IMR-90 (cell line): ENCODE measurements at regions not wholly inside any gene's neighbourhood (a gene's known extent, or its start where the extent isn't known, plus 50 kb on each side); places are given as distances from the start of the nearest gene placed in this dataset.

Source experiments
- ATAC-seq: fragments of 200-7000 bp; cut with Tn5 transposase; 2 replicates; pipeline ENCODE4 v1.9.1; 2020; ENCODE audit warnings: low read depth, mild to moderate bottlenecking, moderate library complexity
- BruUV-seq: library from RNA; stranded (reverse); fragments of 400-500 nt; replicated peaks from 2 replicates; lab custom pipeline; 2021; lab: Mats Ljungman, UMichigan
- CTCF ChIA-PET: fragments of 300-600 bp; formaldehyde crosslinking; extraction: SDS; loops from one replicate; lab custom pipeline; 2021; ENCODE audit warnings: antibody characterized with exemption; lab: Yijun Ruan, JAX
- POLR2A ChIA-PET: fragments of 300-600 bp; sonication (Branson Sonifier 250); formaldehyde crosslinking; loops from one replicate; lab custom pipeline; 2022; ENCODE audit warnings: antibody characterized with exemption; ENCODE audit not compliant: unreplicated experiment; lab: Charles Lee
- DNase-seq: peaks from one replicate; pipeline ENCODE4 v3.0.0; 2013
- H2AFZ ChIP-seq: replicated peaks from 2 replicates; pipeline ENCODE3; 2013; ENCODE audit warnings: low read length, mild to moderate bottlenecking; ENCODE audit not compliant: poor library complexity
- H2AK5ac ChIP-seq: 2 replicates; pipeline ENCODE4 v1.6.1; 2013; ENCODE audit warnings: low read depth, low read length, inconsistent platforms
- H2AK9ac ChIP-seq: replicated peaks from 2 replicates; pipeline ENCODE3; 2013; ENCODE audit warnings: mild to moderate bottlenecking, low read depth, low read length, moderate library complexity; ENCODE audit not compliant: poor library complexity
- H2BK120ac ChIP-seq: 2 replicates; pipeline ENCODE4 v1.6.1; 2013; ENCODE audit warnings: low read depth, low read length, inconsistent platforms
- H2BK15ac ChIP-seq: 3 replicates; pipeline ENCODE4 v1.6.1; 2013; ENCODE audit warnings: low read depth, low read length, inconsistent platforms
- H2BK20ac ChIP-seq: 2 replicates; pipeline ENCODE4 v1.6.1; 2013; ENCODE audit warnings: low read depth, mild to moderate bottlenecking, inconsistent platforms, low read length, moderate library complexity
- H2BK5ac ChIP-seq: 2 replicates; pipeline ENCODE4 v1.6.1; 2013; ENCODE audit warnings: mild to moderate bottlenecking, low read depth, low read length, inconsistent platforms; ENCODE audit not compliant: poor library complexity, severe bottlenecking
- H3K14ac ChIP-seq: replicated peaks from 2 replicates; pipeline ENCODE4 v1.6.1; 2013; ENCODE audit warnings: low read depth, low read length, inconsistent platforms
- H3K18ac ChIP-seq: 2 replicates; pipeline ENCODE4 v1.6.1; 2013; ENCODE audit warnings: low read depth, low read length, control low read depth
- H3K23ac ChIP-seq: 2 replicates; pipeline ENCODE4 v1.6.1; 2013; ENCODE audit warnings: low read depth, low read length, inconsistent platforms
- H3K27ac ChIP-seq: 2 replicates; pipeline ENCODE4 v1.5.1; 2013; ENCODE audit warnings: mild to moderate bottlenecking, control low read depth, low read length; ENCODE audit not compliant: insufficient read depth
- H3K27me3 ChIP-seq: 2 replicates; pipeline ENCODE4 v1.6.1; 2013; ENCODE audit warnings: low read length; ENCODE audit not compliant: control insufficient read depth, insufficient read depth
- H3K36me3 ChIP-seq: 2 replicates; pipeline ENCODE4 v1.6.1; 2013; ENCODE audit warnings: low read length, mixed read lengths; ENCODE audit not compliant: control insufficient read depth, insufficient read depth
- H3K4ac ChIP-seq: 2 replicates; pipeline ENCODE4 v1.6.1; 2013; ENCODE audit warnings: low read depth, low read length, inconsistent platforms
- H3K4me1 ChIP-seq: 2 replicates; pipeline ENCODE4 v1.6.1; 2013; ENCODE audit warnings: low read length, mixed read lengths; ENCODE audit not compliant: control insufficient read depth, insufficient read depth
- H3K4me2 ChIP-seq: 2 replicates; pipeline ENCODE4 v1.6.1; 2013; ENCODE audit warnings: low read depth, mild to moderate bottlenecking, control low read depth, low read length, moderate library complexity
- H3K4me3 ChIP-seq: 2 replicates; pipeline ENCODE4 v1.5.1; 2013; ENCODE audit warnings: low read depth, mild to moderate bottlenecking, control low read depth, low read length, moderate library complexity; ENCODE audit not compliant: insufficient read depth
- H3K56ac ChIP-seq: 2 replicates; pipeline ENCODE4 v1.6.1; 2013; ENCODE audit warnings: low read length, inconsistent platforms; ENCODE audit not compliant: insufficient read depth; ENCODE audit errors: extremely low read depth
- H3K79me1 ChIP-seq, 2 experiments: 2 replicates each; pipeline ENCODE4 v1.6.1; 2013; ENCODE audit warnings: low read length in 2 of 2, inconsistent platforms in 1 of 2, low read depth in 1 of 2
- H3K9ac ChIP-seq: 2 replicates; pipeline ENCODE4 v1.6.1; 2013; ENCODE audit warnings: low read depth, low read length, control low read depth
- H3K9me1 ChIP-seq: 2 replicates; pipeline ENCODE4 v1.6.1; 2013; ENCODE audit warnings: low read length, inconsistent platforms; ENCODE audit not compliant: insufficient read depth
- H3K9me3 ChIP-seq: 2 replicates; pipeline ENCODE4 v1.6.1; 2013; ENCODE audit warnings: low read length; ENCODE audit not compliant: control insufficient read depth, insufficient read depth
- H4K20me1 ChIP-seq: 2 replicates; pipeline ENCODE4 v1.6.1; 2013; ENCODE audit warnings: low read length, inconsistent platforms; ENCODE audit not compliant: insufficient read depth
- H4K5ac ChIP-seq: 2 replicates; pipeline ENCODE4 v1.6.1; 2013; ENCODE audit warnings: mild to moderate bottlenecking, low read depth, low read length, control low read depth
- H4K8ac ChIP-seq, 2 experiments: 2 replicates each; pipeline ENCODE4 v1.6.1; 2013; ENCODE audit warnings: low read depth in 2 of 2, low read length in 2 of 2, control low read depth in 1 of 2, inconsistent platforms in 1 of 2
- H4K91ac ChIP-seq: 2 replicates; pipeline ENCODE4 v1.6.1; 2013; ENCODE audit warnings: low read depth, low read length, inconsistent platforms; ENCODE audit not compliant: insufficient read depth
- MAZ ChIP-seq: IDR thresholded peaks from 2 replicates; pipeline ENCODE4 v1.6.1; 2012; ENCODE audit warnings: low read depth, mild to moderate bottlenecking, low read length, improper control_type of control experiment, moderate library complexity, borderline replicate concordance
- MXI1 ChIP-seq: IDR thresholded peaks from 2 replicates; pipeline ENCODE4 v1.6.1; 2012; ENCODE audit warnings: low read depth, mild to moderate bottlenecking, low read length, moderate library complexity, borderline replicate concordance
- NFE2L2 ChIP-seq: fragments of 150-350 bp; IDR thresholded peaks from 2 replicates; pipeline ENCODE4 v1.6.1; 2016; ENCODE audit warnings: low read depth, mild to moderate bottlenecking, low read length
- POLR2A ChIP-seq: IDR thresholded peaks from 2 replicates; pipeline ENCODE4 v1.6.1; 2012; ENCODE audit warnings: mild to moderate bottlenecking, low read depth, low read length
- RFX5 ChIP-seq: IDR thresholded peaks from 2 replicates; pipeline ENCODE4 v1.8.0; 2012; ENCODE audit warnings: low read depth, mild to moderate bottlenecking, low read length, moderate library complexity
- dilution Hi-C: fragments of 300-500 bp; cut with HindIII; formaldehyde crosslinking; loops from one replicate; pipeline ENCODE4 v1.14.3; 2018; ENCODE audit warnings: low sequenced_read_pairs; ENCODE audit not compliant: unreplicated experiment
- in situ Hi-C: fragments of 300-500 bp; cut with MboI; formaldehyde crosslinking; loops from 3 replicates; pipeline ENCODE4 v1.14.3; 2019; ENCODE audit warnings: low sequenced_read_pairs, inconsistent platforms, mixed read lengths
- intact Hi-C: fragments of 100-400 bp; cut with micrococcal nuclease; formaldehyde crosslinking; loops from 2 replicates; pipeline ENCODE4 v1.10.0; 2022
- TF ChIP-seq, protein P1 (sequence below): fragments of 150-350 bp; IDR thresholded peaks from 2 replicates; pipeline ENCODE4 v1.6.1; 2016; ENCODE audit warnings: low read depth, mild to moderate bottlenecking, low read length, moderate library complexity, borderline replicate concordance

DNA sequence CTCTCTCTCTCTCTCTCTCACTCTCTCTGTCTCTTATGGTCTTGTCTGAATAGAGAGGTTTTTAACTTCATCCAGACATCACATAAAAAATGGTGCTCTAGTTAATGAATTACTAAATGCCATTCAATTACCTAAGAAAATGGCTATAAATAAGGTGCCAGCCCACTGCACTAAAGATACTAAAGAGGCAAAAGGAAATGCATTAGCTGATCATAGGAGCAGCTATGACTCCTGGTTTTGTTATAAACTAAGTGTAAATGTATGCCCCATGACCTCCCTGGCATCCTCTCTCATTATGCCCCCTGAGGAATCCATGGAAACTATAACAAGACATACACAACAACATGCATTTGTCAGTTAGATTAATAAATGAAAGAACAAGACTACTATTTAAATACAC lies 57.5 kb upstream of the PDC start:
- Histone ChIP-seq H3K36me3 (no peaks in the 10 kb centered on the region), H3K14ac (no peak overlapping the region), H2BK5ac (no peak overlapping the region), H3K9ac (no peak overlapping the region), H2BK120ac (no peak overlapping the region), H2BK20ac (no peak overlapping the region), H4K5ac (no peak overlapping the region), H3K79me1 (no peaks in the 10 kb centered on the region), H3K18ac (no peak overlapping the region), H3K56ac (no peak overlapping the region), H3K27me3 (no peaks in the 10 kb centered on the region), H2BK15ac (no peak overlapping the region), H3K9me1 (no peaks in the 10 kb centered on the region), H2AK5ac (no peak overlapping the region), H3K4ac (no peak overlapping the region), H3K4me1 (peaks cover 3% of the 10 kb centered on the region; the same call in 1 of the 2 replicates), H3K4me3 (no peak overlapping the region), H4K91ac (no peak overlapping the region), H2AK9ac (no peak overlapping the region), H3K27ac (no peak overlapping the region), H4K20me1 (no peaks in the 10 kb centered on the region), H4K8ac (no peak overlapping the region), H3K9me3 (no peaks in the 10 kb centered on the region), H3K23ac (no peak overlapping the region), H3K4me2 (no peak overlapping the region), H2AFZ (no peak overlapping the region)
- no TSS peak for BruUV-seq
- DNase-seq: no peak
- no peak for TF ChIP-seq MXI1
- TF ChIP-seq RFX5: no peak
- TF ChIP-seq MAZ: no peak
- TF ChIP-seq, protein P1, sequence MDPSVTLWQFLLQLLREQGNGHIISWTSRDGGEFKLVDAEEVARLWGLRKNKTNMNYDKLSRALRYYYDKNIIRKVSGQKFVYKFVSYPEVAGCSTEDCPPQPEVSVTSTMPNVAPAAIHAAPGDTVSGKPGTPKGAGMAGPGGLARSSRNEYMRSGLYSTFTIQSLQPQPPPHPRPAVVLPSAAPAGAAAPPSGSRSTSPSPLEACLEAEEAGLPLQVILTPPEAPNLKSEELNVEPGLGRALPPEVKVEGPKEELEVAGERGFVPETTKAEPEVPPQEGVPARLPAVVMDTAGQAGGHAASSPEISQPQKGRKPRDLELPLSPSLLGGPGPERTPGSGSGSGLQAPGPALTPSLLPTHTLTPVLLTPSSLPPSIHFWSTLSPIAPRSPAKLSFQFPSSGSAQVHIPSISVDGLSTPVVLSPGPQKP: no peak
- TF ChIP-seq NFE2L2: no peak
- no peak for TF ChIP-seq POLR2A
- in situ Hi-C loops (no loop called here), dilution Hi-C loops (no loop called here), intact Hi-C loops (no loop called here)
- no peak for ATAC-seq
- CTCF ChIA-PET: no interaction called here
- POLR2A ChIA-PET: no interaction called here
